ENCODE measurements at regions not wholly inside any gene's neighbourhood (a gene's known extent, or its start where the extent isn't known, plus 50 kb on each side); places are given as distances from the start of the nearest gene placed in this dataset.

- DNase-seq (ENCODE audit: insufficient read length, low spot score) (no peak), FAIRE-seq (peak; percentile 56)
- TF ChIP-seq CTCF (IDR thresholded peaks at IDR 0.05; ENCODE audit: insufficient read depth, missing control alignments) = peak; percentile 94
Observed at GRCh38 chr2:209334188-209335017, 89.4 kb upstream of the MAP2 start.

GRCh38 chr2:209340522-209340921 lies 83.3 kb upstream of the MAP2 start:
- no peak for DNase-seq (ENCODE audit: insufficient read length, low spot score)
- FAIRE-seq = no peak
- no peak for TF ChIP-seq CTCF (IDR thresholded peaks at IDR 0.05; ENCODE audit: insufficient read depth, missing control alignments)

GRCh38 chr2:209344349-209344748 lies 79.5 kb upstream of the MAP2 start:
- FAIRE-seq = no peak

GRCh38 chr2:209348433-209348832 lies 75.4 kb upstream of the MAP2 start:
- DNase-seq (ENCODE audit: insufficient read length, low spot score) = no peak

More at GRCh38 chr2:209344349-209344748, 79.5 kb upstream of the MAP2 start:
- TF ChIP-seq CTCF (IDR thresholded peaks at IDR 0.05; ENCODE audit: insufficient read depth, missing control alignments) = no peak
- no peak for DNase-seq (ENCODE audit: insufficient read length, low spot score)

GRCh38 chr2:209351636-209352035 lies 72.2 kb upstream of the MAP2 start:
- TF ChIP-seq CTCF (IDR thresholded peaks at IDR 0.05; ENCODE audit: insufficient read depth, missing control alignments) = no peak
- DNase-seq (ENCODE audit: insufficient read length, low spot score) = no peak
- no peak for FAIRE-seq

More at GRCh38 chr2:209348433-209348832, 75.4 kb upstream of the MAP2 start:
- FAIRE-seq = peak; percentile 51
- TF ChIP-seq CTCF (IDR thresholded peaks at IDR 0.05; ENCODE audit: insufficient read depth, missing control alignments) = no peak

DNA sequence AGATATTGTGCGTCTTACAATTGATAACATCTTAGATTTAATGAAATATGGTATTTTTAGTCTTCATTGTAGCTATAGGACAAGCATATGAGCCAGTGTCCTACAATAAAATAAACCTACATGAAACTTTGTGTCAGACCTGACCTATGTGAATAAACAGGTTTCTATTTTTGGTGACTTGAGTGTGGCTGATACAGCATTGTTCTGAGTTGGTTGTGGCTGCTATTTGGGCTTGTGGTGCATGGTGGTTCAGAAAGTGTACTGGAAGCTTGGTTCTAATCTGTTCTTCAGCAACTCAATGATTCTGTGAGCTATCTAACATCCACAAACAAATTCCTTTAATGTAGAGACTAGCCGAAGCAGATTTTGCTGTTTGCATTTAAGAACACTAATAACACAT lies 64.9 kb upstream of the MAP2 start:
- no peak for DNase-seq (ENCODE audit: insufficient read length, low spot score)
- FAIRE-seq = no peak
- TF ChIP-seq CTCF (IDR thresholded peaks at IDR 0.05; ENCODE audit: insufficient read depth, missing control alignments) = no peak

DNA sequence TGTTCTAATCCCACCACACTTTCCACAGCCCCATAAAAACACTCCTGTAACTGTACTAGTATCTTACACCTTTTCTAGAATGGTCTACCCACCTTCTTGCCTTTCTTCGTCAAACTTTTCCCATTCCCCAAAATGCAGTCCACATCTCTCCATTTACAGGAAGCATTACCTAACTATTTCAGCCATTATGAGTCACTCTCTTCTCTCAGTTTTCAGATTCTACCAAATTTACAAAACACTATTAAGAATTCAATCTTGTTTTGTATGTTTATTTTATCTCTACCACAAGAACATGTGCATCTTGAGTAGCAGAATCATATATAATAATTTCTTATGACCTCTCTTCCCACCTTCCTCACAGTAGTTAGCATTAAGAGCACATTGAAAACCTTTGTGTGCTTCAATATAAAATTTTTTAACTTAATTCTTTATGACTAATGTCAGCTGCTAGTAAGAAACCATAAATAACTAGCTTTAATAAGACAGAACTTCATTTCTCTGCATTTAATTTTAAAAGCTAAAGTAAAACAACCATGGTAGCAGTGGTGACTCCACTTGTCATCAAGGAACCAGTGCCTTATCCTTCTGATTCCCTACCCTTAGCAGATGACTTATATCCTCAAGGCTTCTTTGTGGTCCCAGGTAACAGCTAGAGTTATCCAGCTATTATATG lies 56.6 kb upstream of the MAP2 start:
- TF ChIP-seq CTCF (IDR thresholded peaks at IDR 0.05; ENCODE audit: insufficient read depth, missing control alignments) = no peak
- DNase-seq (ENCODE audit: insufficient read length, low spot score) = no peak
- FAIRE-seq = no peak

All from D721Med (cell line).